HG03558 (cell line): ENCODE measurements at regions not wholly inside any gene's neighbourhood (a gene's known extent, or its start where the extent isn't known, plus 50 kb on each side); places are given as distances from the start of the nearest gene placed in this dataset.
"Not testable (repeated sequence)": the region's sequence is repeated elsewhere in the genome, so short reads cannot be mapped to it uniquely, and the experiment has no call there.

Experiments used
- ATAC-seq: cut with Tn5 transposase; IDR thresholded peaks from one replicate; pipeline ENCODE4 v1.9.1; 2021; ENCODE audit warnings: moderate number of reproducible peaks; ENCODE audit not compliant: unreplicated experiment; ENCODE audit errors: extremely low read depth

DNA sequence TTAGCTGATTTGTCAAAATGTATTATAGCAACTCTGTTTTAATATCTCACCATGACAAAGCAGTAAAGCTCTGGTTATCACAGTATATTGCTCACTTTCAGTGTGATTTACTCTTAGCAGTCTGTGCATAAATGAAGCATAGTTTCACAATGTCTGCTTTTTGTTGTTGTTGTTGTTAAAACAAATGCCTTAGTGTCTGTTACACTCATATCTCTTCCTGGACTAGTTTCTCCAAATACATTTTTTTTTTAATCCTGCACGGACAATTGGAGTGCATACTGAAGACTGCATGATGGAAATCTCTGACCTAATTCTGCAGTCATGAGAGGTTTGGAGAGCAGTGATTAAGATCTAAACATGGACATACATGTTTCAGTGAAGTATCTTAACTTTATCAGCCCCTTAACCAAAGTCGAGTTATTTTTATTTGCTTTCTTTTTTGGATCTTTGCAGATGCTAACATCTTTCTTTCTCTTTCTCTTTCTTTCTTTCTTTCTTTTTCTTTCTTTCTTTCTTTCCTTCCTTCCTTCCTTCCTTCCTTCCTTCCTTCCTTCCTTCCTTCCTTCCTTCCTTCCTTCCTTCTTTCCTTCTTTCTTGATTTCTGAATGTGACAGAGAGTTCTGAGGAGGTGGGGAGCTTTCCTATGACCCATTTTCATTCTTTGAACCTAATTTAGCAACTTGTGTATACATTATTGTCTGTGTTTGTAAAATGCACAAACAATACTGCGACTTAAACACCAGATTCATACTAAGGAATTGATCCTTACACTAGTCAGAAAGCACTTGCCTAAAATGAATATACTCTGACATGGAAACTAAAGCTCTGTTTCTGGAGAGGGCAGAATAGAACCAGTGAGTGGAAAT, 161.5 kb upstream of the AGR3 start:
- ATAC-seq = no peak

DNA sequence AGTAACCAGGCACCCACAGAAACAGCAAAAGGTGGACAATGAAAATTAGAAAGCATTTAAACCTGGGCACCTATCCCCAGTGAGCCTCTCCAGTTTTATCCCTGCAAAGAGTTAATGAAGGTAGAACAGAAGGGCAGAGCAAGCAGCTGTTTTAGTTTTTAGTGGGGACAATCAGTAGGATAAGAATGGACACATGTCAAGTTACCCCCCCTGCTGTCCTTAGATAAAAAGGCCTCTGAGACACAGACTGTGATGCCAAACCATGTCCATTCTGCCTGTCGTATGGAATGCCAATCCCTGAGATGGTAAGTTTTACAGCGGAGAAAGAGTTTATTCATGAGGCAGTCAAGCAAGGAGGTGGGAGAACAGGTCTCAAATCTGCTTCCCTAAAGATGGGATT, 162.6 kb upstream of the AGR3 start:
- no peak for ATAC-seq

GRCh38 chr7:17044861-17045260, 163.1 kb upstream of the AGR3 start:
- no peak for ATAC-seq

GRCh38 chr7:17046259-17046658, 164.5 kb upstream of the AGR3 start:
- ATAC-seq = no peak

GRCh38 chr7:17046666-17047065, 164.9 kb upstream of the AGR3 start:
- no peak for ATAC-seq

GRCh38 chr7:17053164-17053563, 171.4 kb upstream of the AGR3 start:
- ATAC-seq = not testable (repeated sequence)

DNA sequence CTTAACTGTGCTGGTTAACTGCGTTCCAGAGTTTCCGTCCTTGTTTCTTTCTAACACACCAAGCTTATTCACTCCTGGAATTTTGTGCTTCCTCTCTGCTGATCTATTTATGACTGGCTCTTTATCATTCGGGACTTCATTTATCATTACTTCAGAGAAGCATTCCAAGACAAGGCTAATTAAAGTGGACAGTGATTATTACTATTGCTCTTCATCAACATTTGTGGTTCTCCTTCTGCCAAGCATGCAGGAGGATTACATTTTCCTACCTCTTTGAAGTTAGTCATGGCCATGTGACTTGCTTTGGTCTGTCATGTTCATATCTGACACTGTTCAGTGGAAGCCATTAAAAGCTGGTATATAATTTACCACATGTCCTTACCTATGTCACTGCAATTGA, 172.4 kb upstream of the AGR3 start:
- no peak for ATAC-seq

- ATAC-seq = no peak
These were observed 173.1 kb upstream of the AGR3 start for GRCh38 chr7:17054836-17055235.

DNA sequence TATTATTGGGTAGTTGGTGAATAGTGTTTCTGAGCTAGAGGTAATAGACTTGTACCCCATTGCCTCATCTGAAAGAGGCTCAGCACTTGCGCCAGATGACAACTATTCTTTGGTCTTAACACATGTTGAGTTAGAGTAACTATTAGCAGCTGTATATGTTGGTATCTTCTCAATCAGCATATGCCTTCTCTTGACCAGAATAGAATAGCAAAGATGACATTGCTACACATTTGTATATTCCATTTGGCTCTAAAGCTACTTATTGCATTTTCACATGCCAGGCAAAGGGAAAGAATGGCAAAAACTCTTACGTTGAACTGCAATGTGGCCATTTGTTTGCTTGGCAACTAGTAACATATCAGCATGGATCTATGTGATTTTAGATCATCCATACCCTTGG, 173.8 kb upstream of the AGR3 start:
- no peak for ATAC-seq

- ATAC-seq = no peak
These were observed 174.8 kb upstream of the AGR3 start for GRCh38 chr7:17056491-17057142.

- no peak for ATAC-seq
These were observed 175.3 kb upstream of the AGR3 start for GRCh38 chr7:17057143-17057509.

DNA sequence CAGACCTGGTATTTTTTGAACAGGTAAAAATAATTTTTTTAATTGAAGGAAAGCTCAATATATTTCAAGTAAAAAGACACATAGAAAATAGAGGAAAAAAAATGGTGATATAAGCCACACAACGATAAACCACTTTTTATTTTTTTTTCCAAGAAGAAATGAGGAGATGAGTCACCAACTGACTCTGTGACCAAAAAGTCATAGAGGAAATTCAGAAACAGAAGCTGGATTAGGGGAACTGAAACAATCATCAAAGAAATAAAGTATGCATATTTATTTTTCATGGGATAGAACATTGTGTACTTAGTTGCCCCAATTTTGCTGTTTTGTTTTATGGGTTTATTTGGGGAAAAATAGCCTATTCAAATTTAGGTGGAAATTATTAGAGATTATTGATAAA, 176.8 kb upstream of the AGR3 start:
- ATAC-seq = no peak

DNA sequence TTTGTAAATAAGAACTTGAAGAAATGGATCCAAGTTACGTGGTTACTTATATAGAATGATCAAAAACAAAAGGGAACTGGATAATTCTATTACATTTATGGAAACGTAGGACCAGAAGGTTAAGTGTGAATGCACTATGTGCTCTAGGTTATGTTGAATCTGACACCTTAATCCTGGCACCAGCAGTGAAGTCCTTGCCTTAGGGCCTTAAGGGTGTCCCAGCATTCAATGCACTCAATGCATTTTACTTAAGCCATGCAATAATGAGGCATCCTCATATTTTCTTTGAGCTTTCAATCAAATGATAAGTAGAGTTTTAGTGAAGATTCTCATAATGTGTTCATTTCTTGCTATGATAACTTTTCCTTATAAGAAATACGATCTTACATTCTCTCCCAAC, 178.3 kb upstream of the AGR3 start:
- ATAC-seq = no peak

DNA sequence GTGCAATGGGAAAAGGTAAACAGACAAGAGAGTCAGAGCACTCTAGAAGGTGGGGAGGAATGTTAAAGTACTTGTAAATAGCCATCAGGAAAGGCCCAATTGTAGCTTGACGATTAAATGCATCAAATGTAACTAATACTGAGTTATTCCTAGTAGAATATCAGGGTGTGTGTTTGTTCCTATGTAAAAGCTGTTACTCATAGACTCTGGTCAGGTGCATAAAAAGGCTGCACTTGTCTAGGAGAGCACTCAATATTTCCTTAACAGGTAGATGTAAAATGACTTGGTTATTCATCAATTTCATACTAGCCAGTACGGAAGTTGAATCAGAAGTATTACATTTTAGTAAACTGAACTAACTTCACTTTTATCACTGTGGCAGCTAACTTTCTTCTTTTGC, 179.7 kb upstream of the AGR3 start:
- ATAC-seq = no peak

- ATAC-seq = no peak
These were observed 180.6 kb upstream of the AGR3 start for GRCh38 chr7:17062151-17063044.

DNA sequence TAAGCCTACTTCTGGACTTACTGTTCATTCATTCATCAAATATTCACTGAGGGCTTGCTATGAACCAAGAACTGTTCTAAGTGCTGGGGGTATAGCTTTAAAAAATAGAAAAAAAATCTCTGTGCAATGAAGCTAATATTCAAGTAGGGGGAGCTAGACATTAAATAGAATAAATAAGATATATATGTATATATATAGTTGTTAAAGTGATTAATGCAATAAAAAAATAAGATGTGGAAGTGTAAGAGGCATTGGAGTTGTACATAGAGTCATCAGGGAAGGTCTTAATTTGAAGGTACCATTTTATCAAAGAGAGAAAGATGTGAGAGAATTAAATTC, 181.2 kb upstream of the AGR3 start:
- ATAC-seq = no peak

DNA sequence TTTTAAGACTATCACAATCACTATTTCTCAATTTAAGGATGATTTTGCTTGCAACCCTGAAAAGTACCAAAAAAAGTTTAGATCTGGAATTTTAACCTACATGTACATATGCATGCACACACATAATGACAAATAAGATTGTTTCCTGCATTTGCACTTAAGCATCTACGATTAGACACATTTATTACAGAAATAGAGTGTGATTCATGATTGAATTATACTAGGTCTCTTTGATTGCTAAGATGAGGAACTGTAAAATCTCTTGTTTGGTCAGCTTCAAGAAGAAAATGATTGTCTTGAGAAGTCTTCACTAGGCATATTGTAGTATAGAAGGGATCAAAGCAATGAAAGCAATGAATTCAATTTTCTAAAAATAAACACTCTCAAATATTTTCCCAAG, 185.9 kb upstream of the AGR3 start:
- ATAC-seq = no peak

GRCh38 chr7:17069146-17069545, 187.4 kb upstream of the AGR3 start:
- ATAC-seq = no peak

- ATAC-seq = no peak
These were observed 188.5 kb upstream of the AGR3 start for GRCh38 chr7:17070231-17070708.

- ATAC-seq = peak; percentile 70
These were observed 190.1 kb upstream of the AGR3 start for GRCh38 chr7:17071866-17072265.
